ENCODE measurements at regions not wholly inside any gene's neighbourhood (a gene's known extent, or its start where the extent isn't known, plus 50 kb on each side); places are given as distances from the start of the nearest gene placed in this dataset.

DNA sequence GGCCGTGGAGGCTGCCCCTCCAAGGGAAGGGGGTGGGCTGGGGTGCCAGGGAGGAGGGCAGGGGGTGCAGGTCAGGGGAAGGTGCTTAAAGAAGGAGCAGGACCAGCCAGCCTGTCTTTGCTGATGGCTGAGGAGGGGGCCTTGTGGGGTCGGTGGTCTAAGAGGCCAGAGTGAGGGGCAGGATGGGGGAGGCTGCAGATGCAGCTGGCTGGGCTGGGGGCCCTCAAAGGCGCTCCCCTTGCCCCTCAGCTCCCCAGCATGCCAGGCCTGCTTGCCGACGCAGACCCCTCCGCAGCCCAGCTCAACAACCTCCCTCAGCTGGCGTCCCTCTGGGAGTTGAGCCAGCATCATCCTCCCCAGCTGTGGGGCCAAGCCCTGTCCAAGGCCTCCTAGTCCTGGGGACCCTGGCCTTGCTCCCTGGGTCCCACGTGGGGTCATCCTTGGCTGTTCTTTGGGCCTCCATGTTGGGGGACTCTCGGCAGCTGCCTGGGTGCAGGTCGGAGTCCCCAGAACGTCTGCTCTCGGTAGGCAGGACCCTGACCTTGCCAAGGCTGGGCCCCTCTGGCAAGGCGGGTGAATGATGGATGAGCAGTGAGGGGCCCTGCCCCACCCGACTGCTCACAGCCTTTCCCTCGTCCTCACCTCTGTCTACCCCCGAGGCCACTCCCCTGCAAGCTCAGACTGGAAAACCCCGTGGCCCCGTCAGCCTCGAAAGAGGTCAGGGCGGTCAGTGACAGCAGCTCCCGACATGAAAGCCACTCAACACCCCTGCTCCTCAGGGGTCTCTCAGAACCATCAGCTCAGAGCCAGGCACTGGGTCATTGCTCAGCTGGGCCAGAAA lies 119.4 kb downstream of the FAM53A start:
- no peaks in the 10 kb centered on the region for H3K27me3 ChIP-seq (ENCODE audit: low read length)
- H3K9me2 ChIP-seq (replicated peaks; ENCODE audit: low read length) = no peaks in the 10 kb centered on the region

GRCh38 chr4:1563768-1564485 lies 120.2 kb downstream of the FAM53A start:
- Histone ChIP-seq H3K4me1 (ENCODE audit: insufficient read depth, low read length) (no peaks in the 10 kb centered on the region), H3K9me3 (ENCODE audit: low read length) (no peaks in the 10 kb centered on the region), H3K9ac (ENCODE audit: low read length) (no peak overlapping the region), H3K36me3 (ENCODE audit: low read depth, low read length) (no peaks in the 10 kb centered on the region), H3K4me2 (ENCODE audit: low read length) (no peak overlapping the region), H3K9me2 (replicated peaks; ENCODE audit: low read length) (no peaks in the 10 kb centered on the region), H2AFZ (ENCODE audit: low read length) (no peak overlapping the region), H3K27ac (ENCODE audit: low read length) (no peak overlapping the region), H3K79me2 (ENCODE audit: low read length) (no peaks in the 10 kb centered on the region), H3K27me3 (ENCODE audit: low read length) (no peaks in the 10 kb centered on the region), H4K20me1 (ENCODE audit: low read length) (no peaks in the 10 kb centered on the region), H3K4me3 (ENCODE audit: low read length) (no peak overlapping the region), H3F3A (ENCODE audit: low read length, unreplicated experiment) (no peaks in the 10 kb centered on the region)
- intact Hi-C loops (cut with micrococcal nuclease) = no loop called here
- ChIA-PET POLR2A (ENCODE audit: unreplicated experiment) (interaction anchor here (0.6 kb wide), 1 partner anchor 10 kb away, joined by 7 read pairs; no protein-coding TSS in a partner anchor), CTCF (no interaction called here)
- TF ChIP-seq EZH2 (IDR thresholded peaks at IDR 0.05; ENCODE audit: low read length, unreplicated experiment) (no peak), EZH2phosphoT487 (IDR thresholded peaks at IDR 0.05; ENCODE audit: borderline replicate concordance, low read length) (no peak)
- TF ChIP-seq, protein P1, sequence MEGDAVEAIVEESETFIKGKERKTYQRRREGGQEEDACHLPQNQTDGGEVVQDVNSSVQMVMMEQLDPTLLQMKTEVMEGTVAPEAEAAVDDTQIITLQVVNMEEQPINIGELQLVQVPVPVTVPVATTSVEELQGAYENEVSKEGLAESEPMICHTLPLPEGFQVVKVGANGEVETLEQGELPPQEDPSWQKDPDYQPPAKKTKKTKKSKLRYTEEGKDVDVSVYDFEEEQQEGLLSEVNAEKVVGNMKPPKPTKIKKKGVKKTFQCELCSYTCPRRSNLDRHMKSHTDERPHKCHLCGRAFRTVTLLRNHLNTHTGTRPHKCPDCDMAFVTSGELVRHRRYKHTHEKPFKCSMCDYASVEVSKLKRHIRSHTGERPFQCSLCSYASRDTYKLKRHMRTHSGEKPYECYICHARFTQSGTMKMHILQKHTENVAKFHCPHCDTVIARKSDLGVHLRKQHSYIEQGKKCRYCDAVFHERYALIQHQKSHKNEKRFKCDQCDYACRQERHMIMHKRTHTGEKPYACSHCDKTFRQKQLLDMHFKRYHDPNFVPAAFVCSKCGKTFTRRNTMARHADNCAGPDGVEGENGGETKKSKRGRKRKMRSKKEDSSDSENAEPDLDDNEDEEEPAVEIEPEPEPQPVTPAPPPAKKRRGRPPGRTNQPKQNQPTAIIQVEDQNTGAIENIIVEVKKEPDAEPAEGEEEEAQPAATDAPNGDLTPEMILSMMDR (conservative IDR thresholded peaks at IDR 0.05; ENCODE audit: low read depth, low read length) = no peak
- ATAC-seq (no peak), DNase-seq (no peak)
- no TSS peak for BruUV-seq (replicated peaks)

More for the DNA sequence above, 119.4 kb downstream of the FAM53A start:
- TF ChIP-seq, protein P1 (conservative IDR thresholded peaks at IDR 0.05; ENCODE audit: low read depth, low read length) = no peak
- no peak for TF ChIP-seq EZH2 (IDR thresholded peaks at IDR 0.05; ENCODE audit: low read length, unreplicated experiment)
- no peak for TF ChIP-seq EZH2phosphoT487 (IDR thresholded peaks at IDR 0.05; ENCODE audit: borderline replicate concordance, low read length)
- POLR2A ChIA-PET (ENCODE audit: unreplicated experiment) = interaction anchor here (0.6 kb wide), 1 partner anchor 9 kb away, joined by 7 read pairs; no protein-coding TSS in a partner anchor
- H3K4me1 ChIP-seq (ENCODE audit: insufficient read depth, low read length) = no peaks in the 10 kb centered on the region
- H3K9me3 ChIP-seq (ENCODE audit: low read length) = no peaks in the 10 kb centered on the region
- H3K36me3 ChIP-seq (ENCODE audit: low read depth, low read length) = no peaks in the 10 kb centered on the region
- H3K79me2 ChIP-seq (ENCODE audit: low read length) = no peaks in the 10 kb centered on the region
- no peak overlapping the region for H3K4me2 ChIP-seq (ENCODE audit: low read length)
- no peak for DNase-seq
- CTCF ChIA-PET = no interaction called here
- BruUV-seq (replicated peaks) = no TSS peak
- H3K4me3 ChIP-seq (ENCODE audit: low read length) = no peak overlapping the region
- intact Hi-C loops (cut with micrococcal nuclease) = no loop called here
- ATAC-seq = no peak
- H4K20me1 ChIP-seq (ENCODE audit: low read length) = no peaks in the 10 kb centered on the region
- H3K9ac ChIP-seq (ENCODE audit: low read length) = no peak overlapping the region
- H3F3A ChIP-seq (ENCODE audit: low read length, unreplicated experiment) = no peaks in the 10 kb centered on the region
- H3K27ac ChIP-seq (ENCODE audit: low read length) = no peak overlapping the region
- no peak overlapping the region for H2AFZ ChIP-seq (ENCODE audit: low read length)

All from PC-3 (cell line).